Panc1 (cell line): ENCODE measurements at regions not wholly inside any gene's neighbourhood (a gene's known extent, or its start where the extent isn't known, plus 50 kb on each side); places are given as distances from the start of the nearest gene placed in this dataset.

ENCODE experiments used
- CTCF ChIP-seq: fragments of 450-650 bp; IDR thresholded peaks from 2 replicates; pipeline ENCODE4 v1.5.1; 2017; ENCODE audit warnings: mild to moderate bottlenecking
- POLR2AphosphoS5 ChIP-seq: IDR thresholded peaks from 2 replicates; pipeline ENCODE4 v1.6.1; 2012; ENCODE audit warnings: mild to moderate bottlenecking, low read depth, low read length, moderate library complexity
- REST ChIP-seq, 2 experiments: IDR thresholded peaks; 2 replicates each; pipeline ENCODE4 v1.6.1; 2011 to 2012; ENCODE audit warnings: low read depth in 2 of 2, control low read depth in 1 of 2, low read length in 1 of 2, mild to moderate bottlenecking in 1 of 2, moderate library complexity in 1 of 2; ENCODE audit not compliant: insufficient read depth in 1 of 2
- SIN3A ChIP-seq: IDR thresholded peaks from 2 replicates; pipeline ENCODE4 v1.6.1; 2012; ENCODE audit warnings: low read depth, mild to moderate bottlenecking, low read length, moderate library complexity, borderline replicate concordance; ENCODE audit not compliant: insufficient read depth
- TCF7L2 ChIP-seq: IDR thresholded peaks from 2 replicates; pipeline ENCODE4 v1.6.1; 2011; ENCODE audit warnings: mild to moderate bottlenecking, low read depth, low read length, inconsistent platforms

- TF ChIP-seq CTCF (no peak), POLR2AphosphoS5 (no peak), SIN3A (no peak), REST (IDR thresholded peaks at IDR 0.05; ENCODE audit: insufficient read depth in 1 of 2, low read depth in 2 of 2, low read length in 1 of 2) (no peak), TCF7L2 (no peak)
These were observed 1487.7 kb upstream of the ADGRL3 start for GRCh38 chr4:59712470-59712869.
